ENCODE measurements at regions not wholly inside any gene's neighbourhood (a gene's known extent, or its start where the extent isn't known, plus 50 kb on each side); places are given as distances from the start of the nearest gene placed in this dataset.

DNA sequence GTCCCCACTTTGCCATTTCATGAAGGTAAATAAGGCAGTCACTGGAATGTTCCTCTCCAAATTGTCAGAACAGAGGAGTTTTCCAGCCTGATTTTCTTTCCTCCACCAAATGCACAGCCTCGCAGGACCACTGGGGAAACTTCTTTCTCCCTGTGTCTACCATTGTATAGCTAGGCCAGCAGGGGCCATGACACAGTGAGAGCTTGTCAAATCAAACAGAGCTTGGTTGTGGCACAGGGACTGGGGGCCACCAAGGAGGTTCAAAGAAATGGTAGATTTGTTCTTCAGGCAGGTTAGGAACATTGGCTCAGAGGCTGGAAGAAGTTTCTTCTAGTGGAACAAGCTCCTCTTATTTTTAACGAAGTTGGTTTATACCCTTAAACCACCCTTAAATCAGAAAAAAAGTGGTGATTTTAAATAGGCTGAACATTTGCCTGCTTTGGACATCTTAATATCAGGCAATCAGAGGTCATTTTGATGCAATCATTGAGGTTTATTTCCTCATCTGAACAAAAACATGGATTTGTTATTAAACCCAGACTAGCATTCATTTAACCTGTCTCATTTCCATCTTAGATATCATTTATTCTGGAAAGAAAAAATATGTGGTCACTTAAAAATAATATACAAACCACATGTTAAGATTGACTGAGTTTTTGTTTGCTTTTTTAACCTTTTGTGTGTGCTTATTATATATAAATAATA is 105.6 kb downstream of the GTPBP8 start:
- DNase-seq = peak; percentile 30

DNA sequence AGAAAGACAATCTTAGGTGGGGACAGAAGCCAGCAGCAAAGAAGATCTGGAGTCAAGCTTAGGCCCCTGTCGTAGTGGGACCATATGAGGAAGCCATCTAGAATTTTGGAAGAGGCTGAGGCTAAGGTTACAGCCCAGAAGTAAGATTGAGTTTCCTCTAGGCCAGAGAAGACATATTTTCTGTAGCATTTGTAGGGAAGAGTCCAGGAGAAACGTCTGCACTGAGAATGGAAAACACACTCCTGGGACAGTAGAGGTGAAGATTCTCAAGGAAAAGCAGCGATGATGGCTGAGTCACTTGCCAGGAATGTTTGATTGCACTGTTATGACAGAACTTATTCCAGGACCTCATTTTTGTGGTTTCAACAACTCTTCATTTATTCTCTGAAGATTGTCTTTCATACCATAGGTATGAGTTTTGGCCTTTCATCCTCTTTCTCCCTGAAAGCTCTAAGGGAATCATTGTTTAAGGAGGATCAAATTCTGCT is 107.2 kb downstream of the GTPBP8 start:
- peak; percentile 68 for DNase-seq

DNA sequence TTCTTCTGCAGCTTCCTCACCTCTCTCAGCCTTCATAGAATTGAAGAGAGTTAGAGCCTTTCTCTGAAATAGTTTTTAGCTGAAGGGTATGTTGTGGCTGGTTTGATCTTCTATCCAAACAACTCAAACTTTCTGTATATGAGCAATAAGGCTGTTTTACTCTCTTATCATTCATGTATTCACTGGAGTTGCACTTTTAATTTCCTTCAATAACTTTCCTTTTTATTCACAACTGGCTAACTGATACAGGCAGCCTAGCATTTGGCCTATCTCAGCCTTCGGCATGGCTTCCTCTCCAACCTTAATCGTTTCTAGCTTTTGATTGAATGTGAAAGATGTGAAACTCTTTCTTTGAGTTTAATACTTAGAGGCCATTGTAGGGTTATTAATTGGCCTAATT is 109.3 kb downstream of the GTPBP8 start:
- no peak for DNase-seq

DNA sequence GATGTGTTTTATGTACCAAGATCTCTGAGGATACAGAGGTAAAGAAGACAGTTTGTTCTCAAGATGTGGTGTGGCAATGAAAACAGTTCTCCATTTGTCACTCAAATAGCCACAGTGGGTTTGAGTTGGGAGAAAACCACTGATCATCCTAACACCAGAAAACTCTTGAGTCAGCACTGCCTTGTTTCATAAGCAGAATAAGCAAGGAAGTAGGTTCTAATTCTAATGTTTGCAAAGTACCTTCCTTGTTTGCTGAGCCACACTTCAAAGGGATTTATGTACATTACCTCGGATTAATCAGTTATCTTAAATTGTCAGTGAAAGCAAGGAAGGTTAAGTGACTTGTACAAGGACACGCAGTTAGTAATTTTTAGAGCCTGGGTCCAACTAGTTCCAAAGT is 107.8 kb upstream of the BOC start:
- no peak for DNase-seq

DNA sequence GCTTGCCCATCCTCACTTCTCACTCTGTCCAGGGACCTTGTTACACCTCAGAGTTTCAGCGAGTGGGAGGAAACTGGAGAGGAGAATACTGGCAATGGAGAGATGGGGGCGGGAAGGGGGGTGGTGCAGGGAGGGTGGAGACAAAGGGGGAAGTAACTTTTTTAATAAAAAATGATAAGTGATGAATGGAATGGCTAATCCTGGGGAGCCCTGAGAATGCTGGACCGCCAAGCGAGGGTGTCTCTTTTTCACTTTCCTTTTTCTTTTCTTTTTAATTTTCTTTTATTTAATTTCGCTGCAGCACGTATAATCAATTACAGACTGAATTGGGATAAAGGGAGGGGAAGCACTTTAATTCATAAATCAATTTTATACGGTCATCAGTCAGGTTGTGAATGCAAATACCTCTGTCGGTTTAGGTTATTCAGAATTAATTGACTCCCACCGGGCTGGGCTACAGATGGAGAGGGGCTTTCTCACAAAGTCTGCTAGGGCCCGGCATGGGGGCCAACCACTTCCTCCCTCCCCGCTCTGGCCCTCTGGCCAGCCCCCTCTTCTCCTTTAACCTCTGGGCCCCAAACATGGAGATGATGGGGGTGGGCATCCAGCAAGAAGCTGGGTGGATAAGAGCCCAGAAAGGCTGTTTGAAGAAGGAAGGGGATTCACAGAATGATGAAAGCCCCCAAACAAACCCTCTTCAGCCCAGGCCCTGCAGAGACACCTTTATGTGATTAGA is 106.8 kb upstream of the BOC start:
- no peak for DNase-seq

DNA sequence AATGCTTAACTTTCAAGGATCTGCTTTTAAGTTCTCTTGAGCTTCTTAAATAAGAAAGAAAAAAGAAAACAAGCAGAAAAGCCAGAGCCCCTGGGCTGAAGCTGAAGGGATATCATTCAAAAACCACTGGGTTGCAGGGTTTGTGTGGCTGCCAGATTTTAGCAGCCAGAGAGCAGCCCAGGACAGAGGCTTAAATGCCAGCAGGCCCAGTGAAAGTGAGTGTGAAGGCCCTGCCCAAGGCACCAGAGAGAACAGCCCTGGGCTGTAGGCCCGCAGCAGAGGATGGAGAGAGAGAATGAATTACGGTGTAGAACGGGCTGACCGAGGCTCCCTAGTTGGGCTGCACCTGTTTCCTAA is 106.3 kb upstream of the BOC start:
- DNase-seq = no peak

DNA sequence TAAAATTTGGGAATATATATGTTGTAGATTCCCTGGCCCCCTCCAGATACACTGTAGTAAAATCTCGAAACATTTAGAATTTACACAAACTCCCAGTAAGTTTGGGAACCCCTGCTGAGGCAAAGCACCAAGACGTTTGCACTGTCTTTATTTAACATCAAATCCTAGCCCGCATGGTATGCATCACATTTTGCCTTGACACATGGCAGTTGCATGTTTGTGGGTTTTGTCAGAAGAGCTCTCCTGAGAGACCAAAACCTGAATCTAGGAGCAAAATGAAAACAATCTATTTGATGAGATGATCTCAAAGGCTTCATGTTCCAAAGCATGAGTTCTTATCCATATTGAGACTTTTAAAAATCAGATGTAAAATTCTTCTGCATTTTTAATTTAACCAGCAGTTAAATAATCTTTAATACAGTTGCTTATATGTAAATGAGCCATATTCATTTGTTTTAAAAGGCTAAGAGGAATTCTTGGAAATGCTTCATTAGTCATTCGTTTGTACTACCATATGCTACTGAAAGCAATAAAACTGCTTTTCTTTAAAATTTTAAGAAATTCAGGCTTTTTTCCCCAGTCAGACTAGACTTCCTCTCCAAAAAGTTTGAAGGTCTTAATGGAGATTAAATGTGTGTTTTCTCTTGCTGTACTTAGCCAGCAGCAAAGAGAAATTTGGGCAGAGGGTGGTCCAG is 105.2 kb upstream of the BOC start:
- no peak for DNase-seq

DNA sequence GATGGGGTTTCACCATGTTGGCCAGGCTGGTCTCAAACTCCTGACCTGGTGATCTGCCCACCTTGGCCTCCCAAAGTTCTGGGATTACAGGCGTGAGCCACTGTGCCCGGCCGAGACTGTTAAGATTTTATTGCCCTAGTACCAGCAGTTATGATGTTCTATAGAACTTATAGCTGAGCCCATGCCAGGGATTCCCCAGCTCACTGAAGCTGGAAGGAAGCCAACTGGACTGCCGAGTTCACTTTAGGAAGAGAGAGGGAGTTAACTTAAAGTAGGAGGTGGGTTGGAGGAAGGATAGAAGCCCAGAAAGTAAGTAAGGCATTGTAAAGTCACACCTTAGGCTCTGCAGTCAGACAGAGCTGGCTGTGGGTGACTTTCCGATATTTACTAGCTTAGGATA is 101.1 kb upstream of the BOC start:
- DNase-seq = no peak

DNA sequence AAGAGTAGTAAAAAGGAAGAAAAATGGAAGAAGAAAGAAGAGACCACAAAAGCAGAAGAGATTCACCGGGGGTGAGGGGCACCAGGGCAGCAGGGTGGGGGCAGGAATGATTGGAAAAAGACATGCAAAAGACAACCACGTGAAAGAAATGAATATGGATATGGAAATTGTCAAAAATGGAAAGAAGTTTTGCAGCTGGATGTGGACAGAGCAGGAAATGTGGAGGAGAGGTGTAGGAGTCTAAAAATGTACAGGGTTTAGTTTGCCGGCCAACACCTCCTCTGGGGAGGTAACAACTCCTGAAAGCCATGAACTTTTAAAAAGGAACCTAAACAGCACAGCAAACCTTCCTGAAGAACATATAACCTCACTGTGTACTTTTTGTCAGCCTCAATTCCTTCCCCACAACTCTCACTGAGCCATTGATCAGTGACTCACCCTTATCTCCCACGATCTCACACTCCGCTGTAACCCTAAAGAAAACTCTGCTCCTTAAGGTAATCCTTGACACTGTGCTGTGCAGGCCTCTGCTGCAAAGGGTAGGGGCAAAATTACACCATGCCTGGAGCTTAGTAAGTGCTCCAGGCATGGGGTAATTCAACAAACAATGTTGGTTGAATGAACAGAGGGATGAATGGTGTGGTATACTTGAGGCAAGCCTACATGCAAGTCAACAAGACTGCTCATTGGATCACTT is 100.2 kb upstream of the BOC start:
- no peak for DNase-seq

DNA sequence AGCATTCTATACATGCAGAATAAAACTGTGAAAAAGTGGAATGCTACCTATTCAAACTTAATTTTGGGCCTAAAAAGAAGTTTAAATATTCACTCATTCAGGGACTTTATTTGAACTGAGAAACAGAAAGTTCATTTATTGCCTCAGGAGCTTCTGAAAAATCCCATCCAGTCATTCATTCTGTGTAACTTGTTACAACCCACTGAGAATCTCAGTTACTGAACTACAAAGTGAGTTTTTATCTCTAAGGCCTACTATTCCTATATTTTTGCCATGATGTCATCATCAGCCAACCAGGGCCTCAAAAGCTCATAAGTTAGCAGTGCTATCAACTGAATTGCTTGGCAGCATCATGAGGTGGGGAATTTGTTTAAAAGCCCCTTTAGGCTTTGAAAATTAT is 98.0 kb upstream of the BOC start:
- DNase-seq = no peak

DNA sequence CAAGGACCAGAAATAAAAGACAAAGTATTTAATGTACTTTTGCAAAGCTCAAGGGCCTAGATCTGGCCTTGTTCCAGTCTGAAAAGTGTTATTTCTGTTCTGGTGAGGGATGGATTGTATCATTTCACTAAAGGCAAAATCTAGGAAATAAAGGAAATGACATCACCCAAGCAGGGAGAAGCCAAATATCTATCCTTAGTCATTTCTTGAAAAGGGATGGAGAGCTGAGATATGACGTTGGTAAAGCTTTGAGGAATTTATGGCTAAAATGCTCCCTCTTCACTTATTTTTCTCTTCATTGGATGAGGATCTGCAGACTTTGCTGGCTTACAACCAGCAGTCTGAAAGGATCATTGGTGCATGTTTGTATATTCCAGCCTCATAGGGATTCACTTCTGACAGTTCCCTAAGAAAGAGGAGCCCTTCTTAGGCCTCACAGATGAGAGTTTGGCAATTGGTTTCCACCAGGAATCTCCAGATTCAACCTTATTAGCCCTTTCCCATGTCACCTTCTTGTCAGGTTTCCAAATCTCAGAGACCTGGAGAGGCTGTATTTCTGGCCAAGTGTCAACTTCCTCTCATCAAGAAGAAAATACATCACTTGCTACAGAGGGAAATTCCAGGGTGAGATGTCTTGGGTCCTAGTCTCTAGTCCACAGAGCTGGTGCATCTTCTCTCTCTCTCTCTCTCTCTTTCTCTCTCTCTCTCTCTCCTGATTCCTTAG is 93.7 kb upstream of the BOC start:
- peak; percentile 17 for DNase-seq

DNA sequence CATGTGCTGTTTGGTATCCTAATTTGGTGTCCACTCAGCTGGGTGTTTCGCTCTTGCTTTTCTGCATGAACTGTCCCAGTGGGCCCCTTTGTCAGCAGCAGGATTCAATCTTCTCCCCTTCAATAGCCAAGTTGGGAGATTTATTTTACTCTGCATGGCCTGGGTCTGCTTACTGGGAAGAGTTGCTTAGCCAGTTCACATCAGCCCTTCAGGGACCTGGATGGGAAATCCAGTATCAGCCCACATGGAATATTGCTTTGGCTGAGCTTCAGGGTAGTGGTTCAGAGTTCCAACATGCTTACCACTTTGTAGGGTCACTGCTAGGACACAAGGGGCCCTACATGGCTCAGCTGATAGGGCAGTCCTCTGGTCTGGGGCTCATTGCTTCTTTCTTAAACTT is 93.0 kb upstream of the BOC start:
- no peak for DNase-seq

DNA sequence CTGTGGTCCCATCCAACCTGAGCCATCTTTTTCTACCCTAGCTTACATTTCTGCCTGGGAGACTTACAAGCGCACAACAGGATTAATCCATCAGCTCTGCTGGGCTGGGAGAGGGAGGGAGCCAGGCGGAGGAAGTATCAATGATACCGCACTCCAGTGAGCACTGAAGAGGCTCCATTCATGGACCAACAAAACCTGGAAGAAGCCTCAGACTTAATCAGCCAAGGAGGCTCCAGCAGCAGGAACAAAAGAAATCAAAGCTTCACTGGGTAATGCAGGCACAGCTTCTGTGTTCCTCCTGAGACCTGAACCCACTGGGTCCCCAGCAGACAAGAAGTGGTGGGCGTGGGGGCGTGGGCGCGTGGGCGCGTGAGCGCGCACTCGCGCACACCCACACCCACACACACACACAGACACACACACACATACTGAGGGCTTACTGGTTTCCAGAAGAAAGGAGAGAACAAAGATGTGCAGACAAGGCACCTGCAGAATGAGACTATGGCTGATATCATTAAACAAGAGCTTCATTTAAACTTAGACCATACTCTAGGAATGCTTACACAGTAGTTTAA is 87.0 kb upstream of the BOC start:
- no peak for DNase-seq

DNA sequence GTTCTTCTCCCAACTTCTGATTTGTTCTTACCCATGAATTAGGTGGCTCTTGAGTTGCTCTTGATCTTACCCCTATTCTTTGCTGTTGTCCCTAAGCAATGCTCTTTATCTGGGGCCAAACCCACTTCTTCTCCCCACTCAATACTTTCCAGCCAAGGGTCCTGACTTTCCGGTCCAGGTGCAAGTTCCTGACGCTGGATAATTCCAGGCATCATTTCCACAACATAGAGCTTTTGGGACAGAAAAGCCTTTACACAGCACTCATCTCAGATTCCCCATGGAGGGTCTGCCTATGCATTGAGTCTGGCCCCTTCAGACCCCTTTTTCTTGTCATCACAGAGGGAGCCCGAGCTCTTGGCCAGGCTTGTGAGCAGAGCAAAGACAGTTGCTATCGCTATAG is 85.4 kb upstream of the BOC start:
- no peak for DNase-seq

DNA sequence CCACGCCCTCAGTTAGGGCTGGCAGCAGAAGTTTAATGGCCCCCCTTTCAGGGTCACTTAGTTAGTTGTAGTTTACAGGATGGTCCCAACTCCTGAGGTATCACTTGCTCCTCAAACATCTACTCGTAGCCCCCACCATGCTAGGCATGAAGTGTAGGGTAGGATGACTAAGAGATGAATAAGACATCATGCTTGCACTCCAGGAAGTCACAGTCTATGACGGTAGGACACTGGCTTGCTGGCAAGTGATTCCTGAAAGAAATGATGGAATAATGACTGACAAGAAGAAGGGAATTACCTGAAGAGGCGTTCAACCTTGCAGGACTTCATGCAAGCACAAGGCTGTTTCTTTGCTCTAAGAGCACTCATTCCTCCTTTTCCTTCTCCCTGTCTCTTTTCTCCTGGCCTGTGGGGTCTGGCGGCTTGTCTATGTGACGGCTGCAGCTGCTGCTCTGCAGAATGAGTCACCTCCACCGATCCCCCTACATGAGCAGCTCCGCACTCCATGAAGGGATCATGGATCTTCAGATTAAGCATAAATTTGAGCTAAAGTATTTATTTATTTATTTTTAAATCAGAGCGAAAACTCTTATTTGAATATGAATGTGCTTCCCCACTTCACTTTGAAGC is 82.9 kb upstream of the BOC start:
- DNase-seq = no peak

DNA sequence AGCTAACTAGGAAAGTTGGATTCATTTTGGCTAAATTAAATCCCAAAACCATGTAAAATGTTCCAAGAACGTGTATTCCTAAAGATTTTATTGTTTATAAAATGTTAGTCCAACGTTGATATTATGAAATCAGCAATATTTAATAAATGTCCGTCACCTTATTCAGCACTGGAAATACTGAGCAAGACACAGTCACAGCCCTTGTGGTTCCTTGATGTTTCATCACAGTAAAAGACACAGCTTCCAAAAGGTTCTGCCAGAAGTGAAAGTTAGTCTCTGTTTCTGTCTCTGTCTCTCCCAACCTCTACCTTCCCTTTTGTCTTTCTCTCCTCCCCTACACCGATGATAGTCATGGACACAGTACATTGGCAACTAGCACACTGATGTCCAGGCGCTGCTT is 82.2 kb upstream of the BOC start:
- DNase-seq = no peak

DNA sequence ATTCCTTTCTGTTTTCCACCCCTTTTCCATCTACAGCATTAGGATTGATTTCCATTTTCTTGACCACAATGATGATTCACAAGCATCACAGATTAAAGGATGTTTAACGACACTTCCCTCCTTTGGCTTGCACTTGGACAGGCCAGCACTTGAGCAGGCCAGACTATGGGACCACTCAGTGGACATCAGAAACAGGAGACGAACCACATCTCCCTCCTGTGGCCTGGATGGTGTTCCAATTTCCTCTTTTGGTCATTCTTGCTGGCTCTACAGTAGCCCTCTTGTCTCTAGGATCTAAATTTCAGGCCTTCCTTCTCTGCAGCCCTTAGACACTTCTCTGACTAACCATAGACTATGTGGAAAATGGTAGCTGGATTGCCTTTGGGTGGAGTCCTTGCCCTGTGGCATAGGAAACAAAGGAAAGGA is 78.8 kb upstream of the BOC start:
- peak; percentile 32 for DNase-seq

DNA sequence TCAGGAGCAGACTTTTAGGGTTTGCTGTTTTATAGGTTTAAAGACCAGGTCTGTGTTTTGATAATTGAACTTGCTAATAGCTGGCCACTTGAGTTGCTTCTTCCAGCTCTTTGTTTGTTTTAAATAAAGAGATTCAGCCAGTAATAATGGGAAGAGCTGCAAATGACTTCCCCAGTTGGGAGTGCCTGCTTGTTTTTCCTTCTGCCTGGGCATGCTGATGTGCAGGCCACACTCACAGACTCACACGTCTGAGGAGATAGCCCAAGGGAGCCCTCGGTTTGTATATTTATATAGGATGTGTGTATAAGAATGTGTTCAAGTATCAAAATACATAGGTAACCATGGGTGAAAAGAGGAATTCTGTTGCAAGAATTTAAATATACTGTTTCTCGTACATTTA is 78.2 kb upstream of the BOC start:
- DNase-seq = no peak

DNA sequence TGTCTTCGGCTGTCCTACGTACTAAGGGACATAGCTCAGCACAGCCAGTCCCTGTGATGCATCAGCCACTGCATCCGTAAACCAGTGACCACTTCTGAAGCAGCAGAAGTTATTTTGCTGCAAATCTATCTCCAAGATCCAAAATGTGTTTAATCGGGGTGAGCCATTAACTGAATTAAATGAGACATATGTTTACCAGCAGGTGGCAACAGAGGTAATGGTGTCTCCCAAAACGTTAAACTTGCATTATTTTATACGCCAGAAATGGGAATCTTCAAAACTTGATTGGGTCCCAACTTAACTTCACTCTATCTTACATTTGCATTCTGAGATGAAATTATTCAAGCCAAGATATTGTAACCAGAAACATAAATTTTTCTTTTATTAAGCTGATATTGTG is 75.3 kb upstream of the BOC start:
- peak; percentile 17 for DNase-seq

DNA sequence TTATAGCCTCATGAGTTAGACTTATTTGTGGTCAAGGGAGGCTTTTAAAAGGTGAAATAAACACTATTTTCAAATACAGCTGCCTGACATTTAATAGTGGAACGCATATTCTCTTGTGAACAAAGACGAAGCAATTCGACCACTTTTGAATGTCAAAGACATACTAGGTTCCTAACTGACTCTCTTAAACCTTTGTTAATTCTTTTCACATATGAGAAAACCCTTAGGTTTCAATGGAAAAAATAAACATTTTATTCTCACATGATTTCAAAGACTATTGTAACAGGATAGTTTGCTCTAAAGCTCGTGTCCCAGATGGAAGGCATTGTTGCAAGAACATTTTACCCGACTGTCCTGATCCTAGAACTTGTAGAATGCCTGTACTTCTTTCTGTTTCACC is 74.8 kb upstream of the BOC start:
- no peak for DNase-seq

DNA sequence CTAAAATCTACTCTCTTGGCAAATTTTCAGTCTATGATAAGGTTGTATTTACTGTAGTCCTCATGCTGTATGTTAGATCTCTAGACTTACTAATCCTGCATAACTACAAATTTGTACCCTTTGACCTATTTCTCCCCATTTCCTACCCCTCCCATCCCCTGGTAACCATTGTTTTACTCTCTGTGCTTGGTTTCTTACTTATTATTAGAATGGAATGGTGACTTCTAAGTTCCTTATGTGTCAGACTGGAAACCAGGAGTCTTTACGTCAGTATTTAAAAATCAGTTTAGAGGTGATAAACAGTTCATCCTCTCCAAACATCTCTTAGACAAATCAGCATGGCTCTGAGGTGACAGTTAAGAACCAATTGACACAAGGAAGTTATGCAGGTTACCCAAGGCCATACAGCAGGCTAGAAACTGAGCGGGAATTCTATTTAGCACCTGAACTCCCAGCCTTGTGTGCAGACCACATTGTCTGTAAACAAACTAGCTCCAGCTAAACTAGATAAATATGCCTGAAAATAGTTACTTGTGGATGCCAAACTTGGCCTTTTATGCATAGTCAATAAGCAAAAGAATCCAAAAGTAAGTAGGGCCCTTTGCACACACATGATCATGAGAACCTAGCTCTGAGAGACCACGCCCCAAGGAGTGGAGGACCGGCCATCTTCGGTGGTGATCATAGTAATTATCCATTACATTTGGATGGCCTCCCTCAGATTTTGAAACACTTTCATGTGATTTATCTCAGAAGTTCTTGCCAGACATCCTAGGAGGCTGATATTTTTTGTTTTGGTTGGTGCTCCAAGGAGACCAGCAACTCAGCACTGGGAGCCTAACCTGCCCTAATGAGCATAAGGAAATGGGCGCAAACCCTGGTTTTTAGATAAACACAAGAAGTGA is 72.3 kb upstream of the BOC start:
- no peak for DNase-seq

Data from HCEC 1CT (cell line).